ENCODE measurements at regions not wholly inside any gene's neighbourhood (a gene's known extent, or its start where the extent isn't known, plus 50 kb on each side); places are given as distances from the start of the nearest gene placed in this dataset.
"Not testable (repeated sequence)": the region's sequence is repeated elsewhere in the genome, so short reads cannot be mapped to it uniquely, and the experiment has no call there.

- no peak for DNase-seq
Measured at GRCh38 chr6:6483733-6484132, 104.8 kb upstream of the LY86 start.

DNA sequence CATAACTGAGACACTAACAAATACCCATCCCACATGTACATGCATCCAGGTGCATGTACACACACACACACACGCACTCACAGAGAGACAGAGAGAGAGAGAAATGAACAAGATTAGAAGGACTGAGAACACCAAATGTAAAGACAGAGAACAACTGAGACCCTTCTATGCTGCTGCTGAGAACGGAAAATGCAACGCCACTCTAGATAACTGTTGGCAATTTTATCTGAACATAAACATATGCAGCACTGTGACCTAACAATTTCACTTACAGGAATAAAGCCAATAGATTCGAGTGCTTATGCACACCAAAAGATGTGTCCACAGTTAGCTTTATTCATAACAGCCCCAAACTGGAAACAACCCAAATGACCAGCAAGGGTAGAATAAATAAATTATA, 103.8 kb upstream of the LY86 start:
- DNase-seq, result no peak

DNA sequence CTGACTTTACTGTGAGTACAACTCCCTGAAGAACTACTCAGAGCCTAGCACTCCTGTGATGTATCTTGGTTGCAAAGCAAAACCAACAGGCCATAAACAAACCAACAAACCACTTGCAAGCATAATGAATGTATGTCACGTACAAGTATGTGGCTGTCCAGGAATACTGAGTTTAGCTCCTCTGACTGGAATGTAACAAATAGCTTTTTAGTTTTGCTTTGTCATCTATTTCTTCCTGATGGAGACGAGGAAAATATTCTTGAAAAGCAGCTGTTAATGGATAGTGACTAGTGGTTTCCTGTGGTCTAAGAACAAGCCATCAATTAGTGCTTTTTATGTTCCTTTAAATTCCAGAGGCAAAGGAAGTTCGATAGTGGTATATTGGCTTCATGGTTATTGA, 101.9 kb upstream of the LY86 start:
- no peak for DNase-seq

DNA sequence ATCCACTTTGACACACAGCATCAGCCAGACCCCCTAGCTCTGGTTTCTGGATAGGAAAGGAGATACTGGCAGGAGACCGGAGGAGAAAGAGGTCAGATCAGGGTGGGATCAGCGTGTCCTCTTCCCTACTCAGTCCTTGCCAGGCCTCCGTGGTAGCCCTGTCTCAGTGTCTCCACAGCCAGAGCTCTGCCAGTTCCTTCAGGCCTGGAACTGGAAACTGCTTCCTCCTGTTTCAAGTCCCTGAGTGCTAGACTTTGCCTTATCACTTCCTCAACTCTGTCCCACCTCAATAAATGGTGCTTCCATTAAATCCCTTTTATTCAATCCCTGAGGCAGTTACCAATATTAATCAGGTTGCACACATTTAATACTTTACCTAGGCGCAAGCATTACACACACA, 96.8 kb upstream of the LY86 start:
- DNase-seq, result no peak

GRCh38 chr6:6492675-6493074, 95.8 kb upstream of the LY86 start:
- no peak for DNase-seq

DNA sequence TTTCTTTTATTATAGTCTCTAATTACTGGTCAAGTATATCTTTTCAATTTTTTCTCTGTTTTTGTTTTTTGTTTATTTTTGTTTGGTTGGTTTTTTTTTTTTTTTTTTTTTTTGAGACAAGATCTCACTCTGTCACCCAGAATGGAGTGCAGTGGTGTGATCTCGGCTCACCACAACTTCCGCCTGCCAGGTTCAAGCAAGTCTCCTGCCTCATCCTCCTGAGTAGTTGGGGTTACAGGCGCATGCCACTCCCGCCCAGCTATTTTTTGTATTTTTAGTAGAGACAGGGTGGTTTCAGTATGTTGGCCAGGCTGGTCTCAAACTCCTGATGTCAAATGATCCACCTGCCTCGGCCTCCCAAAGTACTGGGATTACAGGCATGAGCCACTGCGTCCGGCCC, 94.4 kb upstream of the LY86 start:
- not testable (repeated sequence) for DNase-seq

DNA sequence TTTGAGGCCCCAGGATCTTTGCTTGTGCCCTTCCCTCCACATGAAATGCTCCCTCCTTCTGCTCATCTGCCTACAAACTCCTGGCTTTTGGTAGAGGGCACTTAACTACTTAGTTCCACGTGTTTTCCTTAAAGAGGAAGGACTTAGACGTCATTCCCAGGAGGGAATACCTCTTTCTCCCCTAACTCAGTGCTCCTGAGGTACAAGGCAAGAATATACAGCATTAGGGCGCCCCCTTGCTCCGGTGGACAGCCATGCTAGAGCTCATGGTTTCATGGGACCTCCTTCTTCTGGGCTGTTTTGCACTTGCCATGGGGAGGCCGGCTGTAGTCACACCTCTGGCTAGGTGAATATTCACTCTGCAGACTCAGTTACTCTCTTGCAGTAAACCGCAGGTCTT, 93.8 kb upstream of the LY86 start:
- DNase-seq, result no peak

GRCh38 chr6:6495851-6496250, 92.7 kb upstream of the LY86 start:
- DNase-seq, result no peak

GRCh38 chr6:6497541-6497940, 91.0 kb upstream of the LY86 start:
- DNase-seq, result no peak

- DNase-seq, result no peak
Measured at GRCh38 chr6:6497976-6498375, 90.5 kb upstream of the LY86 start.

DNA sequence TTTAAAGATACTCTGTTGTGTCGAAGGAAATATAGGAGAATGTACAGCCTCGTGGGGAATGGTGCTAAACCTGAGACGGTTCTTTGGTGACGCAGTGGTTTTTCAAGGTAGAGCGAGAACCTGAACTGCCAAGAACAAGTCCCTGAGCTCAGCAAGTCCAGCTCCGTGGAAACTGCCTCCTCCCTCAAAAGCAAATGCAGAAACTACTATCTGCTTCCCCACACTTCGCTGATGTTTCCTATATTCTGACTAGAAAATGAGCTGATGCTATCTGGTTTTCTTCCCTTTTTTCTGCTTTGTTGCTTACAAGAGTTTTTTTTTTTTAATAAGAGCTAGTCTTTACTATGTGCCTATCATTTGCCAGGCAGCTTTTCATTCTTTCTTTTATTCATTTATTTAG, 85.3 kb upstream of the LY86 start:
- DNase-seq, result no peak

DNA sequence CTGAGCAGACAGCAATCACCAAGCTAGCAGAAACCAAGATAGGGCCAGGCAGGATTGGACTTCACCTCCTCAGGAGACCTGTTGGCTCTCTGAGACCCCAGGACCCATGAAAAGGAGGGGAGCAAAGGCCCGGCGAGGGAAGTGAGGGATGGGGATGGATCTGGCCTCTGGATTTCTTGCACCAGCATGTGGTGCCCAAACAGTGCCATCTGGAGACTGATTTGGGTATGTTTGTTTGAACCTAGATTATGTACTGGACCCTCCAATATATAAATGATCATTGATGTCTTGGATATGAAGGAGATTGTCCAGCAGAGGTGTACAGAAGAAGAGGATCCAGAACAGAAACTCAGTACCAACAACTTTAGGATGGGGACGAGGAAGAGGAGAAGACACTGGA, 83.4 kb upstream of the LY86 start:
- no peak for DNase-seq

DNA sequence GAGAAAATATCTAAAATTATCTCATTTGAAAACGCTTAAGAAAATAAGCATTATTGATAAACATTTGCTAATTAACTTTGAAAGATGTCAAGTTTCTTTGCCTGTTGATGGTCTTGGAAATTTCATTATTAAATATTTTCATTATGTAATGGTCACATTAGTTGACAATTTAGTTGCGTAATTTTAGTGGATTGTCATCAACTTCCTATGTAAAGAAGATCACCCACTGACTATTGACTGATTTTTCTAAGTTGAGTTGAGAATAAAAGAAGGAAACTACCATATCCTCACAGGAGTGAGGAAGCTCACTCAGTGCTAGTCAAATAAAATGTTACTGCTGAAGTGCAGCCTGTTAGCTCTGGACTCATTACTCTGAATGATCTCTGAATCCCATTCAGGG, 79.9 kb upstream of the LY86 start:
- DNase-seq, result no peak

DNA sequence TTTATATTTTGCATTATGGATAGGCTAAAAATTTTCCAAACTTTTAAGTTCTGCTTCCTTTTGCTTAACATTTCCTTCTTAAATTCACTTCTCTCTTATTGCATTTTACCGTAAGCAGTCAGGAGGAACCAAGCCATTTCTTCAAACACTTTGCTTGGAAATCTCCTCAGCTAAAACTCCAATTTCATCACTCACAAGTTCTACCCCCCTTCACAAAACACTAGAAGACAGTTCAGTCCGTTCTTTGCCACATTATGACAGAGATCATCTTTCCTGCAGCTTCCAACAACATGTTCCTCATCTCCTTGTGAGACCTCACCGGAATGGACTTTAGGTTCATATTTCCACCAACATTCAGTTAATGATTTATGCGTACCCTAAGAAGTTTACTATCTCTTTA, 79.2 kb upstream of the LY86 start:
- DNase-seq, result no peak

- no peak for DNase-seq
Measured at GRCh38 chr6:6512711-6513110, 75.8 kb upstream of the LY86 start.

DNA sequence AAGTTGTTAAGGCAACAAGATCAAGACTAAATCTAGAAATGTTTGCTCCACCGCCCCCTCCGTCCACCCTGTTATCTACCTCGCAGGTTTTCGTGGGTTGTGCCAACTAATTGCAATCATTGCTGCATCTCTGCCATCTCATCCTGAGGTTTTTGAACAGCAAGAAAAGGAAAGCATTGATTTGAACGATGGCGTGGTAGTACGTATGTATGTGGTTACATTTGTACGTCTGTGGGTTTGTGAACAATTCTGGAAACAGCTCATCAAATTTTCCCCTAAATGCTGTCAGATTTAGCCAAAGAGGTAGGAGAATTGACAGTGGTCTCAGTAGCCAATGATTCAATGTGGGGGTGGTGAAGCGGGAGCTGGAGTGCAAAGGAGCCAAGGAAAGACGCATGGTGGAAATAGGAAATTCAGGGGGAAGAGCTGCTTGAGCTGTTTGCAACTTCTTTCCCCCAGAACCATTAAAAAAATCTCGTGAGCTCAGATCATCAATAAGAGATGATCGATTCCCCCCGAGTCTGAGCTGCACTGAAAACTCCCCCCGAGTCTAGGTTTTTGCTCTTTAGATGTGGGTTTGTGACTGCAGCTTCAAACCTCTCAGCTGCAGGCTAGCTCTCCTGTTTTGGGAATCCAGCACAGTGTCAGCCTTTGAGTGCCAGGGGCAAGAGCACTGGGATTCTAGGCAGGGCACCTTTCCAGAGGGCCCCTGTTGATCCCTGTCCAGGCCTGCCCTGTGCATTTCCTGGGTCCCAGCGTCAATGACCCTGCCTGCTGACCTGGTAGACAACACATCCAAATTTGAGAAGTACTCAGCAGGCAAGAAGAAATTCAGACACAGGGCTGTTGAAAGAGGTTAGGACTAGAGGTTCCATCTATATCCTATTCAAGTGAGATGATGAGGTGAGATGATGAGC, 72.6 kb upstream of the LY86 start:
- no peak for DNase-seq

GRCh38 chr6:6516666-6517458, 71.7 kb upstream of the LY86 start:
- DNase-seq, result no peak

- DNase-seq, result no peak
Measured at GRCh38 chr6:6518631-6519427, 69.7 kb upstream of the LY86 start.

- DNase-seq, result no peak
Measured at GRCh38 chr6:6521961-6522482, 66.5 kb upstream of the LY86 start.

- DNase-seq, result no peak
Measured at GRCh38 chr6:6522709-6523108, 65.8 kb upstream of the LY86 start.

DNA sequence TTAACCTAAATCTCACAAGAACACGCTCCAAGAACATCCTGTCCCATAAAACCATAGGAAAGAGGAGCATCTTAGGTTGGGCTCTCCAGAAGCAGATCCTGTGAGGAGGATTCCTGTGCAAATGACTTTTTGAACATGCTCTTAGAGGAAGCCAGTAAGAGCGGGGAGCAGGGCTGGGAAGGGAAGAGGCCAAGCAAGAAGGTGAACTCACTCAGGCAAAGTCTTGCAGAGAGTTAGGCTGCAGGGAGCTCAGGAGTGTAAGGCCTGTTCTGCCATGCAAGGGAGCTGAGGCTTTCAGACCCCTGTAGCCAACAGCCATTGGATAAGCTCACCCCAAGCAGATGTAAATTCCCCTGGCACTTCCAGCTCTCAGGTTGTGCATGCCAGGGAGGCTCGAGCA, 63.6 kb upstream of the LY86 start:
- DNase-seq, result no peak

- DNase-seq, result no peak
Measured at GRCh38 chr6:6525933-6526332, 62.6 kb upstream of the LY86 start.

DNA sequence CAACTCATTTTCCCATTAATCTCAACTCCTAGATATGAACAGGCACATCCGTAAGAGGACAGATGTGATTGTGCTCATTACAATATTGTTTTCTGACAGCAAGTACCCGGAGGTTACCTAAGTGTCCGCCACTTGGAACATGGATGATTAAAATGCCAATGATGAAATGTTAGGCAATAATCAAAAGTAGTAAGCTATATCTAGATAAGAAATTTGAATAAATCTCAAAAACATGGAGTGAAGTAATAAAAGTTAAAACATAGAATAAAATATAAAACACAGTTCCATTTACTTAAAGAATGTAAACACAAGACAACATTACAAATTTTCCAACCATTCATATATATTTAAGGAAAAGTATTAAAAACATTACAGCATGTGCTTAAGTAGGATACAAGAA, 59.2 kb upstream of the LY86 start:
- DNase-seq, result no peak

Measured in SIG-M5 (cell line).